ENCODE measurements at regions not wholly inside any gene's neighbourhood (a gene's known extent, or its start where the extent isn't known, plus 50 kb on each side); places are given as distances from the start of the nearest gene placed in this dataset.

DNA sequence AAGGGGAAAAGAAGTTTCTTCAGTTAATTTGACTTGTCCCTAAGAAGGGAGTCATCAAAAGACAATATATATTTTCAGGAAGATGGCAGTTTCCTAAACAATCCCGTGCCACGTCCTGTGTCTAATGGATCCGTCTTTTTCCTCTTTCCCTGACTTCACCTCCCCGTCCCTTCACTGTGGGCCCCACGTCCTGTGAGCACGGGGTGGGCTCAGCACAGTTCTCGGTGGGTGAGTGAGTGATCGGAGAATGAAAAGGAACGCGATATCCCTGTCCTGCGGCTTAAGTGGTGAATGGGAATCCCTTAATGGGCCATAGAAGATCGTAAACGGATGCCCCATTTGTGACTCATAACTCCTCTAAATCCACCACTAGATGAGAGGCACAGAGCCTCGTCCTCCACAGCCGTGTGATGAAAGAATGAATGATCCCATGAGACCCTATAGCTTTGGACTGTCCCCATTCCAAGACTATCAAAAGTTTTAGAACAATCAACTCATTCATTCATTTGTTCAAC, 63.5 kb upstream of the PITRM1 start:
- Histone ChIP-seq H3K27me3 (ENCODE audit: insufficient read depth, poor library complexity, severe bottlenecking) (no peaks in the 10 kb centered on the region), H3K4me3 (replicated peaks; ENCODE audit: insufficient read depth, low read length) (no peak overlapping the region), H3K27ac (replicated peaks) (no peak overlapping the region)
- TF ChIP-seq SPI1 (IDR thresholded peaks at IDR 0.05; ENCODE audit: borderline replicate concordance, low read depth) = no peak
- TF ChIP-seq, protein P1, sequence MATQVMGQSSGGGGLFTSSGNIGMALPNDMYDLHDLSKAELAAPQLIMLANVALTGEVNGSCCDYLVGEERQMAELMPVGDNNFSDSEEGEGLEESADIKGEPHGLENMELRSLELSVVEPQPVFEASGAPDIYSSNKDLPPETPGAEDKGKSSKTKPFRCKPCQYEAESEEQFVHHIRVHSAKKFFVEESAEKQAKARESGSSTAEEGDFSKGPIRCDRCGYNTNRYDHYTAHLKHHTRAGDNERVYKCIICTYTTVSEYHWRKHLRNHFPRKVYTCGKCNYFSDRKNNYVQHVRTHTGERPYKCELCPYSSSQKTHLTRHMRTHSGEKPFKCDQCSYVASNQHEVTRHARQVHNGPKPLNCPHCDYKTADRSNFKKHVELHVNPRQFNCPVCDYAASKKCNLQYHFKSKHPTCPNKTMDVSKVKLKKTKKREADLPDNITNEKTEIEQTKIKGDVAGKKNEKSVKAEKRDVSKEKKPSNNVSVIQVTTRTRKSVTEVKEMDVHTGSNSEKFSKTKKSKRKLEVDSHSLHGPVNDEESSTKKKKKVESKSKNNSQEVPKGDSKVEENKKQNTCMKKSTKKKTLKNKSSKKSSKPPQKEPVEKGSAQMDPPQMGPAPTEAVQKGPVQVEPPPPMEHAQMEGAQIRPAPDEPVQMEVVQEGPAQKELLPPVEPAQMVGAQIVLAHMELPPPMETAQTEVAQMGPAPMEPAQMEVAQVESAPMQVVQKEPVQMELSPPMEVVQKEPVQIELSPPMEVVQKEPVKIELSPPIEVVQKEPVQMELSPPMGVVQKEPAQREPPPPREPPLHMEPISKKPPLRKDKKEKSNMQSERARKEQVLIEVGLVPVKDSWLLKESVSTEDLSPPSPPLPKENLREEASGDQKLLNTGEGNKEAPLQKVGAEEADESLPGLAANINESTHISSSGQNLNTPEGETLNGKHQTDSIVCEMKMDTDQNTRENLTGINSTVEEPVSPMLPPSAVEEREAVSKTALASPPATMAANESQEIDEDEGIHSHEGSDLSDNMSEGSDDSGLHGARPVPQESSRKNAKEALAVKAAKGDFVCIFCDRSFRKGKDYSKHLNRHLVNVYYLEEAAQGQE (IDR thresholded peaks at IDR 0.05; ENCODE audit: insufficient replicate concordance, low read depth) = no peak
- no peak for DNase-seq (ENCODE audit: low read depth in 1 of 2, low spot score in 1 of 2)

DNA sequence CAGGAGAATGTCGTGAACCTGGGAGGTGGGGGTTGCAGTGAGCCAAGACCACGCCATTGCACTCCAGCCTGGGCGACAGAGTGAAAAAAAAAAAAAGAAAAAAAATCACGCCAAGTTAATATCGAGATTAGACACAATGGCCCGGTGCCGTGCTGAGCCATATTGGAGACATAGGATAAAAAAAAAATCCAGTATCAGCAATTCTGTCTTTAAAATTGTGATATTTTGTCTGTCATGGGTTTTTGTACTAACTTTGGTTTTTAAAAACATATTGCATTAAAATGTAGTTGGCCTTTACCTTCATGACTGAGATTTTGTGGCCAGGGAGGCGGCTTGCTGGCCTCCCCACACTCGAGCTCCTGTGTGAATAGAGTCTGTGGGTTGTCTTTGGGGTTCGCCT, 62.8 kb upstream of the PITRM1 start:
- no peak for DNase-seq (ENCODE audit: low read depth in 1 of 2, low spot score in 1 of 2)
- H3K27me3 ChIP-seq (ENCODE audit: insufficient read depth, poor library complexity, severe bottlenecking) = no peaks in the 10 kb centered on the region
- H3K4me3 ChIP-seq (replicated peaks; ENCODE audit: insufficient read depth, low read length) = no peak overlapping the region
- no peak overlapping the region for H3K27ac ChIP-seq (replicated peaks)
- TF ChIP-seq, protein P1 (IDR thresholded peaks at IDR 0.05; ENCODE audit: insufficient replicate concordance, low read depth) = no peak
- TF ChIP-seq, protein P2, sequence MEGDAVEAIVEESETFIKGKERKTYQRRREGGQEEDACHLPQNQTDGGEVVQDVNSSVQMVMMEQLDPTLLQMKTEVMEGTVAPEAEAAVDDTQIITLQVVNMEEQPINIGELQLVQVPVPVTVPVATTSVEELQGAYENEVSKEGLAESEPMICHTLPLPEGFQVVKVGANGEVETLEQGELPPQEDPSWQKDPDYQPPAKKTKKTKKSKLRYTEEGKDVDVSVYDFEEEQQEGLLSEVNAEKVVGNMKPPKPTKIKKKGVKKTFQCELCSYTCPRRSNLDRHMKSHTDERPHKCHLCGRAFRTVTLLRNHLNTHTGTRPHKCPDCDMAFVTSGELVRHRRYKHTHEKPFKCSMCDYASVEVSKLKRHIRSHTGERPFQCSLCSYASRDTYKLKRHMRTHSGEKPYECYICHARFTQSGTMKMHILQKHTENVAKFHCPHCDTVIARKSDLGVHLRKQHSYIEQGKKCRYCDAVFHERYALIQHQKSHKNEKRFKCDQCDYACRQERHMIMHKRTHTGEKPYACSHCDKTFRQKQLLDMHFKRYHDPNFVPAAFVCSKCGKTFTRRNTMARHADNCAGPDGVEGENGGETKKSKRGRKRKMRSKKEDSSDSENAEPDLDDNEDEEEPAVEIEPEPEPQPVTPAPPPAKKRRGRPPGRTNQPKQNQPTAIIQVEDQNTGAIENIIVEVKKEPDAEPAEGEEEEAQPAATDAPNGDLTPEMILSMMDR (IDR thresholded peaks at IDR 0.05; ENCODE audit: insufficient read depth, low read length) = no peak
- TF ChIP-seq GABPA (IDR thresholded peaks at IDR 0.05; ENCODE audit: low read depth) (no peak), POLR2AphosphoS5 (IDR thresholded peaks at IDR 0.05; ENCODE audit: low read depth) (no peak), SPI1 (IDR thresholded peaks at IDR 0.05; ENCODE audit: borderline replicate concordance, low read depth) (no peak)

DNA sequence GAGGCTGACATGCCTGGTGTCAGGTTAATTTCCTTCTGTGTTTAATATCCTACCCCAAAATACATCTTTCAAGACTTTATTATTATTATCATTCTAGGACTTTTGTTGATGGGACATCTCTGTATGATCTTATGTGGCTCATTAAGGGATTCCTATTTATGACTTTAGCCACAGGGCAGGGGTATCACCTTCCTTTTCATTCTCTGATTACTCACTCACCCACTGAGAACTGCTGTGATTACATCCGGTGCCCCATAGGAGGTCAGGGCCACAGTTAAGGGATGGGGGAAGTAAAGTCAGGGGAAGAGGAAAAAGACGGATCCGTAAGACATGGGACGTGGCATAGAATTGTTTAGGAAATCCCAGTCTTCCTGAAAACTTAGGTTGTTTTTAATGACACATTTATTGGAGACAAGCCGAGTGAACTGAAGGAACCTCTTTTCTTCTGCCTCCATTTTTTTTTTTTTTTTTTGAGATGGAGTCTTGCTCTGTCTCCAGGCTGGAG, 61.0 kb upstream of the PITRM1 start:
- no peak for DNase-seq (ENCODE audit: low read depth in 1 of 2, low spot score in 1 of 2)
- H3K4me3 ChIP-seq (replicated peaks; ENCODE audit: insufficient read depth, low read length) = no peak overlapping the region
- no peak overlapping the region for H3K27ac ChIP-seq (replicated peaks)
- TF ChIP-seq, protein P1 (IDR thresholded peaks at IDR 0.05; ENCODE audit: insufficient replicate concordance, low read depth) = no peak
- TF ChIP-seq, protein P2 (IDR thresholded peaks at IDR 0.05; ENCODE audit: insufficient read depth, low read length) = no peak
- TF ChIP-seq POLR2AphosphoS5 (IDR thresholded peaks at IDR 0.05; ENCODE audit: low read depth) (no peak), GABPA (IDR thresholded peaks at IDR 0.05; ENCODE audit: low read depth) (no peak), SPI1 (IDR thresholded peaks at IDR 0.05; ENCODE audit: borderline replicate concordance, low read depth) (no peak)
- no peaks in the 10 kb centered on the region for H3K27me3 ChIP-seq (ENCODE audit: insufficient read depth, poor library complexity, severe bottlenecking)
